Stomach (tissue), 8 donors: ENCODE measurements at regions not wholly inside any gene's neighbourhood (a gene's known extent, or its start where the extent isn't known, plus 50 kb on each side); places are given as distances from the start of the nearest gene placed in this dataset.

Source experiments
- DNase-seq, 2 donors: peaks; one replicate each; pipeline versions ENCODE4 v3.0.0 to v3.0.0-alpha.2; 2013 to 2019
- H3K27ac ChIP-seq, 5 donors: fragments of 200-600 bp in 4 of 5; sonication (generic) in 4 of 5; one replicate each; pipeline ENCODE4 v1.5.1; 2013 to 2019; ENCODE audit warnings: mild to moderate bottlenecking in 1 of 5, moderate library complexity in 1 of 5
- H3K27me3 ChIP-seq, 3 donors: fragments of 200-600 bp; sonication (generic); one replicate each; pipeline ENCODE4 v1.5.1; 2017 to 2019; ENCODE audit warnings: mixed run types in 1 of 3
- H3K36me3 ChIP-seq, 4 donors: fragments of 200-600 bp; sonication (generic); 1 replicate in 3 of 4; 2 replicates in 1 of 4; pipeline ENCODE4 v1.5.1; 2016 to 2019
- H3K4me1 ChIP-seq, 4 donors: fragments of 200-600 bp; sonication (generic); one replicate each; pipeline ENCODE4 v1.5.1; 2016 to 2019
- H3K4me3 ChIP-seq, 4 donors: fragments of 200-600 bp; sonication (generic) in 3 of 4; one replicate each; pipeline ENCODE4 v1.5.1; 2016 to 2019; ENCODE audit warnings: mild to moderate bottlenecking in 1 of 4
- H3K9me3 ChIP-seq, 4 donors: fragments of 200-600 bp; sonication (generic); one replicate each; pipeline ENCODE4 v1.5.1; 2016 to 2019
- EP300 ChIP-seq: sonication (generic); formaldehyde crosslinking; IDR thresholded peaks from one replicate; pipeline ENCODE4 v1.6.1; 2017; ENCODE audit warnings: antibody characterized with exemption
- POLR2A ChIP-seq, 4 donors: fragments of 450-650 bp; IDR thresholded peaks; one replicate each; pipeline ENCODE4 v1.6.1; 2016; ENCODE audit warnings: antibody characterized with exemption in 4 of 4, control low read depth in 2 of 4, mild to moderate bottlenecking in 1 of 4, moderate library complexity in 1 of 4
- POLR2AphosphoS5 ChIP-seq, 3 donors: sonication (generic); formaldehyde crosslinking; IDR thresholded peaks; one replicate each; pipeline ENCODE4 v1.6.1; 2016; ENCODE audit warnings: antibody characterized with exemption in 3 of 3
- WGBS, 5 donors: extraction: QIAGEN DNeasy Blood & Tissue Kit in 3 of 5; methylation state at CpG; one replicate each; pipeline versions ENCODE4 v1.1.5 to v1.1.7; 2013 to 2018; 5-methylcytosine and 5-hydroxymethylcytosine counted together
- intact Hi-C: fragments of 100-400 bp; cut with DNase I; formaldehyde crosslinking; loops from one replicate; pipeline ENCODE4 v1.15.1; 2023; ENCODE audit warnings: low total_unique reads
- TF ChIP-seq, protein P1 (sequence below), 7 experiments: fragments of 450-650 bp in 4 of 7; fragments of 200-600 bp in 3 of 7; sonication (generic) in 3 of 7; IDR thresholded peaks; one replicate each; pipeline ENCODE4 v1.5.1; 2016 to 2019; ENCODE audit warnings: antibody characterized with exemption in 7 of 7, control low read depth in 2 of 7, mild to moderate bottlenecking in 1 of 7
- donor health status: healthy with polysubstance abuse.
- donor health status: Bipolar disorder and iron deficiency.
- donor health status: healthy.

GRCh38 chr5:62692946-62693713, 114.5 kb downstream of the LRRC70 start:
- TF ChIP-seq POLR2AphosphoS5 (IDR thresholded peaks at IDR 0.05): no peak
- TF ChIP-seq, protein P1, sequence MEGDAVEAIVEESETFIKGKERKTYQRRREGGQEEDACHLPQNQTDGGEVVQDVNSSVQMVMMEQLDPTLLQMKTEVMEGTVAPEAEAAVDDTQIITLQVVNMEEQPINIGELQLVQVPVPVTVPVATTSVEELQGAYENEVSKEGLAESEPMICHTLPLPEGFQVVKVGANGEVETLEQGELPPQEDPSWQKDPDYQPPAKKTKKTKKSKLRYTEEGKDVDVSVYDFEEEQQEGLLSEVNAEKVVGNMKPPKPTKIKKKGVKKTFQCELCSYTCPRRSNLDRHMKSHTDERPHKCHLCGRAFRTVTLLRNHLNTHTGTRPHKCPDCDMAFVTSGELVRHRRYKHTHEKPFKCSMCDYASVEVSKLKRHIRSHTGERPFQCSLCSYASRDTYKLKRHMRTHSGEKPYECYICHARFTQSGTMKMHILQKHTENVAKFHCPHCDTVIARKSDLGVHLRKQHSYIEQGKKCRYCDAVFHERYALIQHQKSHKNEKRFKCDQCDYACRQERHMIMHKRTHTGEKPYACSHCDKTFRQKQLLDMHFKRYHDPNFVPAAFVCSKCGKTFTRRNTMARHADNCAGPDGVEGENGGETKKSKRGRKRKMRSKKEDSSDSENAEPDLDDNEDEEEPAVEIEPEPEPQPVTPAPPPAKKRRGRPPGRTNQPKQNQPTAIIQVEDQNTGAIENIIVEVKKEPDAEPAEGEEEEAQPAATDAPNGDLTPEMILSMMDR (IDR thresholded peaks at IDR 0.05): no peak
- TF ChIP-seq POLR2A (IDR thresholded peaks at IDR 0.05): no peak
- TF ChIP-seq EP300: no peak
- peaks cover 0 to 12% (median 5%) of the 10 kb centered on the region in 4 donors for H3K4me1 ChIP-seq
- no peak overlapping the region for H3K4me3 ChIP-seq
- 70 to 83% (median 72%) methylated on average over 5 of the region's 5 CpGs for WGBS, 5 donors
- H3K27ac ChIP-seq: no peak overlapping the region
- no peaks in the 10 kb centered on the region for H3K27me3 ChIP-seq
- H3K9me3 ChIP-seq: no peaks in the 10 kb centered on the region
- H3K36me3 ChIP-seq: no peaks in the 10 kb centered on the region
- intact Hi-C loops: no loop called here
- no peak for DNase-seq

GRCh38 chr5:62691946-62692345, 113.3 kb downstream of the LRRC70 start:
- 88 to 100% (median 93%) methylated on average over 3 of the region's 3 CpGs for WGBS, 5 donors
- Histone ChIP-seq H3K36me3 (no peaks in the 10 kb centered on the region), H3K4me3 (no peak overlapping the region), H3K4me1 (peaks cover 0 to 12% (median 5%) of the 10 kb centered on the region in 4 donors), H3K27me3 (no peaks in the 10 kb centered on the region), H3K9me3 (no peaks in the 10 kb centered on the region), H3K27ac (no peak overlapping the region)
- intact Hi-C loops: no loop called here
- no peak for TF ChIP-seq POLR2AphosphoS5 (IDR thresholded peaks at IDR 0.05)
- TF ChIP-seq POLR2A (IDR thresholded peaks at IDR 0.05): no peak
- TF ChIP-seq, protein P1 (IDR thresholded peaks at IDR 0.05): no peak
- no peak for TF ChIP-seq EP300
- no peak for DNase-seq

DNA sequence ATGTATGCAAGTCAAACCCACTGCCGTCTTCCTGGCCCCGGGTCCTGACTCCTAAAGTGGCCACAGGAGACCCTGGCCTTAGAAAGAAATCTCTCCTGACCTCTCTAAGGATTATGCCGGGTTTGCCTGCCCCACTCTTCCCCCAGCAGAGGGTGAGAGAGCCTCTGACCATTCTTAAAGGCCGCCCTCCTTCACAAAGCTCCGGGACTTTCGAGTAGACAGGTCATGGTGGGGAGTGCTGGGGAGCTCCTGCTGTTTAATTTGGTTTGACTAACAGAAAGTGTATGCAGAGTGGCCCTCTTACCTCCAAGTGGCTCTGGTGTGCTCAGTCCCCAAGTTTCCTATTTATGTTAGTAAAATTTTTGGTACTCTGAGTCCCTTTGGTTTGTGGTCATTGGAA, 111.8 kb downstream of the LRRC70 start:
- Histone ChIP-seq H3K9me3 (no peaks in the 10 kb centered on the region), H3K4me3 (no peak overlapping the region), H3K4me1 (peaks cover 0 to 12% (median 5%) of the 10 kb centered on the region in 4 donors), H3K27me3 (no peaks in the 10 kb centered on the region), H3K27ac (peak overlapping the region in 2 of 5 donors; percentile 34 to 46), H3K36me3 (no peaks in the 10 kb centered on the region)
- intact Hi-C loops: no loop called here
- TF ChIP-seq POLR2A (IDR thresholded peaks at IDR 0.05) (no peak), POLR2AphosphoS5 (IDR thresholded peaks at IDR 0.05) (no peak), EP300 (no peak)
- TF ChIP-seq, protein P1 (IDR thresholded peaks at IDR 0.05): no peak
- no peak for DNase-seq
- WGBS, 5 donors: 58 to 79% (median 76%) methylated on average over 6 of the region's 6 CpGs

DNA sequence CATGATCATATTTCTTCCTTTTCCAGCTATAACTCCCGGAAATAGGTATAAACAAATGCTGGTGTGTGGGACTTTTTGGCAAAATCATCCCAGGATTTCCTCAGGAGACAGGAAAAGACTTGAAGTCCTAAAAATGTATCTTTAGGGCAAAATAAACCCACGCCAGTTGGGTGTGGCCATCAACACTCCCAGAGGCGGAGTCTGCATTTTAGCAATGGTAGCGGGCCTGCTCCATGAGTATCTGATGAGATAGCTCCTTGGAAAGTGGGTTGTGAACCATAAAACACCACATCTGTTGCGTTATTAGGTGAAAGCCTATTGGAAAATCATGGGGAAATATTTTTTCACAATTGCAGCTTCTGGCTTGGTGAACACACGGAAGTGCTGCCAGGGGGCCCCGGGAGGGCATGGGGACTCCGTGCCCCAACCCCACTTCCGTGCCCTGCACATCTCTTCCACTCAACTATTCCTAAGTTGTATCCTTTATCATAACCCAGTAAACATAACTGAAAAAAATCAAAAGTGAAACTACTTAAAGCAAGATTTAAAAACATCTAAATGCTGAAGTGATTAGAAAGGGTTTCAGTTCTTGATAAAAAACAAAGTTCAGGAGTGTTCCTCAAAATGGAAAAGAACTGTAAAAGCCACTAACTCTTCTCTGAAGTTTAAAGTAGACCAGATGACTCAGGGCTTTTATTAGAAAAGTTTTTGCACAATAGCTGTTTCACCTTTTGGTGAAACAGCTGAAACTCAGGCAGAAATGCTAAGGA, 111.2 kb downstream of the LRRC70 start:
- peak overlapping the region in 2 of 4 donors; percentile 6 to 7 for H3K4me3 ChIP-seq

More for the DNA sequence above, 111.2 kb downstream of the LRRC70 start:
- Histone ChIP-seq H3K27me3 (no peaks in the 10 kb centered on the region), H3K4me1 (peaks cover 0 to 12% (median 5%) of the 10 kb centered on the region in 4 donors), H3K27ac (peak overlapping the region in 2 of 5 donors; percentile 34 to 46), H3K9me3 (no peaks in the 10 kb centered on the region), H3K36me3 (no peaks in the 10 kb centered on the region)
- intact Hi-C loops: no loop called here
- no peak for DNase-seq
- no peak for TF ChIP-seq POLR2AphosphoS5 (IDR thresholded peaks at IDR 0.05)
- TF ChIP-seq EP300: no peak
- 64 to 69% (median 66%) methylated on average over 9 of the region's 9 CpGs for WGBS, 5 donors
